SU-DHL-6 (cell line): ENCODE measurements at regions not wholly inside any gene's neighbourhood (a gene's known extent, or its start where the extent isn't known, plus 50 kb on each side); places are given as distances from the start of the nearest gene placed in this dataset.
"Not testable (repeated sequence)": the region's sequence is repeated elsewhere in the genome, so short reads cannot be mapped to it uniquely, and the experiment has no call there.

Experiments
- H2AFZ ChIP-seq: fragments of 200-600 bp; sonication (generic); 2 replicates; pipeline ENCODE4 v1.6.1; 2014; ENCODE audit warnings: low read depth, mild to moderate bottlenecking, moderate library complexity, mixed read lengths, antibody characterized with exemption, low read length; ENCODE audit not compliant: severe bottlenecking
- H3F3A ChIP-seq: fragments of 200-600 bp; shearing (Covaris generic); 2 replicates; pipeline ENCODE4 v1.6.0; 2016; ENCODE audit warnings: antibody characterized with exemption, mild to moderate bottlenecking; ENCODE audit not compliant: insufficient read depth
- H3K27ac ChIP-seq: fragments of 200-600 bp; sonication (generic); 2 replicates; pipeline ENCODE4 v1.5.1; 2016; ENCODE audit warnings: low read depth, mild to moderate bottlenecking, low read length, moderate library complexity, mixed read lengths
- H3K27me3 ChIP-seq: fragments of 200-600 bp; sonication (generic), shearing (Covaris generic); 2 replicates; pipeline ENCODE4 v1.6.0; 2014; ENCODE audit warnings: mild to moderate bottlenecking, low read length
- H3K36me3 ChIP-seq: fragments of 200-600 bp; sonication (generic); 2 replicates; pipeline ENCODE4 v1.6.1; 2014; ENCODE audit warnings: mild to moderate bottlenecking, low read length, mixed read lengths
- H3K4me2 ChIP-seq: fragments of 300-600, 200-600 bp; shearing (Covaris generic), sonication (generic); 2 replicates; pipeline ENCODE4 v1.6.0; 2014; ENCODE audit warnings: low read length, low read depth, mild to moderate bottlenecking; ENCODE audit not compliant: poor library complexity, severe bottlenecking
- H3K4me3 ChIP-seq: fragments of 200-600 bp; sonication (generic); 2 replicates; pipeline ENCODE4 v1.5.1; 2014; ENCODE audit warnings: antibody characterized with exemption, low read length, mild to moderate bottlenecking, mixed read lengths; ENCODE audit not compliant: insufficient read depth, poor library complexity, severe bottlenecking
- H3K79me2 ChIP-seq: fragments of 200-600 bp; sonication (generic); 2 replicates; pipeline ENCODE4 v1.6.1; 2014; ENCODE audit warnings: mild to moderate bottlenecking, low read length, moderate library complexity; ENCODE audit not compliant: insufficient read depth
- H3K9ac ChIP-seq: fragments of 200-600 bp; sonication (generic); 2 replicates; pipeline ENCODE4 v1.7.0; 2014; ENCODE audit warnings: mild to moderate bottlenecking, low read length
- H3K9me2 ChIP-seq: fragments of 200-600 bp; sonication (generic); replicated peaks from 2 replicates; pipeline ENCODE4 v1.6.1; 2014; ENCODE audit warnings: low read length; ENCODE audit not compliant: insufficient read depth
- H3K9me3 ChIP-seq: fragments of 200-600 bp; sonication (generic); 2 replicates; pipeline ENCODE4 v1.6.1; 2014; ENCODE audit warnings: low read length, mixed read lengths; ENCODE audit not compliant: insufficient read depth
- H4K20me1 ChIP-seq: fragments of 200-600 bp; sonication (generic); 2 replicates; pipeline ENCODE4 v1.6.1; 2014; ENCODE audit warnings: low read depth, mild to moderate bottlenecking, antibody characterized with exemption, low read length, moderate library complexity, mixed read lengths
- EZH2phosphoT487 ChIP-seq: fragments of 200-600 bp; sonication (generic), shearing (Covaris generic); conservative IDR thresholded peaks from 2 replicates; pipeline ENCODE4 v1.6.1; 2018; ENCODE audit warnings: mild to moderate bottlenecking, antibody characterized with exemption, low read length, moderate library complexity, mixed read lengths
- TF ChIP-seq, protein P1 (sequence below): fragments of 200-600 bp; sonication (generic); IDR thresholded peaks from one replicate; pipeline ENCODE4 v1.5.1; 2017; ENCODE audit warnings: antibody characterized with exemption, mild to moderate bottlenecking, low read length, moderate library complexity; ENCODE audit not compliant: insufficient read depth, poor library complexity, severe bottlenecking

DNA sequence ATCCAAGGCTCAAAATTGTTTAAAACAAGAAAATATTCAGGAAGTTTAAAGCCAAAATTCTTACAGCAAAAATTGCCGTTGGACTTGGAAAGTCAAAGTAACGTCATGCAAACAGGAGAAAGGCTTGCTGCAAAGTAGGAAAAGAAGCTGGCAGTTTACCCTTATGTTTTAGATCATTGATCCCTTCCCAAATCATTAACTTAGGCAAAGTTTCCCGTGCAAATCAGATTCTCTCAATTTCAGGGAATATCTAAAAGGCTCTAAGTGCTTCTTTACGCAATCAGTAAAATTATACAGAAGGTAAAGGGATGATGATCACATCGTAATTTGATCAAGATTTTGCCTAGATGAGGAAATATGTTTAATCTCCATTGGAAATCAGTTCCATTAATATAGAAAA is 197.5 kb downstream of the ALDH8A1 start:
- Histone ChIP-seq H3F3A (no peaks in the 10 kb centered on the region), H3K27ac (no peak overlapping the region), H3K4me3 (no peak overlapping the region), H4K20me1 (no peaks in the 10 kb centered on the region), H3K9me2 (no peaks in the 10 kb centered on the region), H3K79me2 (no peaks in the 10 kb centered on the region), H3K9me3 (no peaks in the 10 kb centered on the region), H3K27me3 (no peaks in the 10 kb centered on the region; the same call in 1 of the 2 replicates), H3K4me2 (no peak overlapping the region), H2AFZ (no peak overlapping the region), H3K9ac (no peak overlapping the region), H3K36me3 (no peaks in the 10 kb centered on the region)
- TF ChIP-seq, protein P1, sequence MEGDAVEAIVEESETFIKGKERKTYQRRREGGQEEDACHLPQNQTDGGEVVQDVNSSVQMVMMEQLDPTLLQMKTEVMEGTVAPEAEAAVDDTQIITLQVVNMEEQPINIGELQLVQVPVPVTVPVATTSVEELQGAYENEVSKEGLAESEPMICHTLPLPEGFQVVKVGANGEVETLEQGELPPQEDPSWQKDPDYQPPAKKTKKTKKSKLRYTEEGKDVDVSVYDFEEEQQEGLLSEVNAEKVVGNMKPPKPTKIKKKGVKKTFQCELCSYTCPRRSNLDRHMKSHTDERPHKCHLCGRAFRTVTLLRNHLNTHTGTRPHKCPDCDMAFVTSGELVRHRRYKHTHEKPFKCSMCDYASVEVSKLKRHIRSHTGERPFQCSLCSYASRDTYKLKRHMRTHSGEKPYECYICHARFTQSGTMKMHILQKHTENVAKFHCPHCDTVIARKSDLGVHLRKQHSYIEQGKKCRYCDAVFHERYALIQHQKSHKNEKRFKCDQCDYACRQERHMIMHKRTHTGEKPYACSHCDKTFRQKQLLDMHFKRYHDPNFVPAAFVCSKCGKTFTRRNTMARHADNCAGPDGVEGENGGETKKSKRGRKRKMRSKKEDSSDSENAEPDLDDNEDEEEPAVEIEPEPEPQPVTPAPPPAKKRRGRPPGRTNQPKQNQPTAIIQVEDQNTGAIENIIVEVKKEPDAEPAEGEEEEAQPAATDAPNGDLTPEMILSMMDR: no peak
- no peak for TF ChIP-seq EZH2phosphoT487

- H3K4me3 ChIP-seq: no peak overlapping the region
- no peaks in the 10 kb centered on the region for H3F3A ChIP-seq
- no peaks in the 10 kb centered on the region for H3K36me3 ChIP-seq
- no peak overlapping the region for H3K27ac ChIP-seq
- no peaks in the 10 kb centered on the region for H4K20me1 ChIP-seq
- H3K9me3 ChIP-seq: no peaks in the 10 kb centered on the region
- TF ChIP-seq, protein P1: no peak
- TF ChIP-seq EZH2phosphoT487: no peak
- H3K27me3 ChIP-seq: no peaks in the 10 kb centered on the region; the same call in 1 of the 2 replicates
- no peaks in the 10 kb centered on the region for H3K9me2 ChIP-seq
- H3K4me2 ChIP-seq: no peak overlapping the region
- no peaks in the 10 kb centered on the region for H3K79me2 ChIP-seq
- no peak overlapping the region for H3K9ac ChIP-seq
- no peak overlapping the region for H2AFZ ChIP-seq
Observed at GRCh38 chr6:134750669-134751068, 199.2 kb downstream of the ALDH8A1 start.

GRCh38 chr6:134748484-134748883 is 201.4 kb downstream of the ALDH8A1 start:
- Histone ChIP-seq H3K27me3 (no peaks in the 10 kb centered on the region; the same call in 1 of the 2 replicates), H3K27ac (no peak overlapping the region), H3K4me2 (no peak overlapping the region), H3F3A (no peaks in the 10 kb centered on the region), H3K9me3 (no peaks in the 10 kb centered on the region), H3K4me3 (no peak overlapping the region), H2AFZ (no peak overlapping the region), H3K9ac (no peak overlapping the region), H3K79me2 (no peaks in the 10 kb centered on the region), H3K9me2 (no peaks in the 10 kb centered on the region), H4K20me1 (no peaks in the 10 kb centered on the region), H3K36me3 (no peaks in the 10 kb centered on the region)
- TF ChIP-seq EZH2phosphoT487: no peak
- TF ChIP-seq, protein P1: no peak

DNA sequence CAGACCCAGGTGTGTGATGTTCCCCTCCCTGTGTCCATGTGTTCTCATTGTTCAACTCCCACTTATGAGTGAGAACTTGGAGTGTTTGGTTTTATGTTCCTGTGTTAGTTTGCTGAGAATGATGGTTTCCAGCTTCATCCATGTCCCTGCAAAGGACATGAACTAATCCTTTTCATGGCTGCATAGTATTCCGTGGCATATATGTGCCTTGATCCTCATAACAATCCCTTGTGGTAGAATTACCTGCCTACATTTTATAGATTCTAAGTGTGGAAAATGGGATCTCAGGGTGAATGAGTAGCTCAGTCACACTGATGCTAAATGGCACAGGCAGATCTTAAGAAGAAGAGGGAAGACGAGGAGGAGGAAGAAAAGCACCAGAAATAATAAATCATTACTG is 202.7 kb downstream of the ALDH8A1 start:
- H3F3A ChIP-seq, H3K4me3 ChIP-seq, H4K20me1 ChIP-seq, H3K79me2 ChIP-seq, H3K36me3 ChIP-seq, H3K9ac ChIP-seq, H2AFZ ChIP-seq, H3K9me2 ChIP-seq, H3K27me3 ChIP-seq, H3K9me3 ChIP-seq, H3K27ac ChIP-seq, H3K4me2 ChIP-seq: not testable (repeated sequence)
